Liver (tissue), 8 donors: ENCODE measurements at regions not wholly inside any gene's neighbourhood (a gene's known extent, or its start where the extent isn't known, plus 50 kb on each side); places are given as distances from the start of the nearest gene placed in this dataset.

Source experiments
- DNase-seq: peaks from one replicate; pipeline ENCODE4 v3.0.0-alpha.2; 2017; ENCODE audit warnings: low spot score
- H3K27ac ChIP-seq, 2 donors: one replicate each; pipeline ENCODE4 v1.7.0; 2013; ENCODE audit warnings: inconsistent platforms in 2 of 2, low read length in 2 of 2, control low read depth in 1 of 2, low read depth in 1 of 2, mild to moderate bottlenecking in 1 of 2
- H3K27me3 ChIP-seq, 4 donors: one replicate each; pipeline versions ENCODE4 v1.6.1 to v1.7.0; 2013; ENCODE audit warnings: low read length in 3 of 4, inconsistent platforms in 1 of 4, mild to moderate bottlenecking in 1 of 4, moderate library complexity in 1 of 4; ENCODE audit not compliant: control insufficient read depth in 4 of 4, insufficient read depth in 4 of 4
- H3K36me3 ChIP-seq, 4 donors: one replicate each; pipeline versions ENCODE4 v1.6.1 to v1.7.0; 2013; ENCODE audit warnings: low read length in 3 of 4, mild to moderate bottlenecking in 3 of 4, low read depth in 1 of 4, moderate library complexity in 1 of 4; ENCODE audit not compliant: control insufficient read depth in 4 of 4, insufficient read depth in 3 of 4
- H3K4me1 ChIP-seq, 4 donors: one replicate each; pipeline versions ENCODE4 v1.6.1 to v1.7.0; 2013; ENCODE audit warnings: low read length in 3 of 4, mild to moderate bottlenecking in 3 of 4, moderate library complexity in 1 of 4; ENCODE audit not compliant: control insufficient read depth in 4 of 4, insufficient read depth in 4 of 4
- H3K4me3 ChIP-seq, 3 donors: one replicate each; pipeline versions ENCODE4 v1.6.1 to v1.7.0; 2013; ENCODE audit warnings: low read length in 3 of 3, control low read depth in 1 of 3, low read depth in 1 of 3, mild to moderate bottlenecking in 1 of 3
- H3K9ac ChIP-seq, 2 donors: one replicate each; pipeline ENCODE4 v1.7.0; 2013; ENCODE audit warnings: low read length in 2 of 2, mild to moderate bottlenecking in 2 of 2, moderate library complexity in 2 of 2, control low read depth in 1 of 2, low read depth in 1 of 2
- H3K9me3 ChIP-seq, 4 donors: one replicate each; pipeline versions ENCODE4 v1.6.1 to v1.7.0; 2013; ENCODE audit warnings: low read length in 3 of 4; ENCODE audit not compliant: control insufficient read depth in 4 of 4
- ATF3 ChIP-seq: IDR thresholded peaks from 2 replicates; pipeline ENCODE4 v1.6.1; 2016; ENCODE audit warnings: antibody characterized with exemption
- CTCF ChIP-seq: fragments of 150-350 bp; IDR thresholded peaks from 2 replicates; pipeline ENCODE4 v1.5.1; 2017; ENCODE audit warnings: improper control_type of control experiment, low read depth, low read length; ENCODE audit not compliant: missing input control
- EGR1 ChIP-seq, 2 donors: IDR thresholded peaks; 2 replicates each; pipeline ENCODE4 v1.6.1; 2016 to 2018; ENCODE audit warnings: antibody characterized with exemption in 2 of 2, low read depth in 2 of 2
- FOXA2 ChIP-seq: IDR thresholded peaks from 2 replicates; pipeline ENCODE4 v1.6.1; 2016; ENCODE audit warnings: antibody characterized with exemption
- GABPA ChIP-seq, 2 donors: IDR thresholded peaks in 1 of 2; conservative IDR thresholded peaks in 1 of 2; 2 replicates each; pipeline ENCODE4 v1.6.1; 2016; ENCODE audit warnings: antibody characterized with exemption in 2 of 2, mild to moderate bottlenecking in 1 of 2, moderate library complexity in 1 of 2
- HNF4G ChIP-seq: IDR thresholded peaks from 2 replicates; pipeline ENCODE4 v1.6.1; 2016; ENCODE audit warnings: antibody characterized with exemption
- JUND ChIP-seq, 2 donors: IDR thresholded peaks; 2 replicates each; pipeline ENCODE4 v1.6.1; 2016; ENCODE audit warnings: antibody characterized with exemption in 2 of 2
- MAX ChIP-seq: IDR thresholded peaks from 2 replicates; pipeline ENCODE4 v1.6.1; 2016; ENCODE audit warnings: antibody characterized with exemption
- NR2F2 ChIP-seq: IDR thresholded peaks from 2 replicates; pipeline ENCODE4 v1.6.1; 2016; ENCODE audit warnings: antibody characterized with exemption
- RAD21 ChIP-seq, 2 donors: IDR thresholded peaks; 2 replicates each; pipeline ENCODE4 v1.6.1; 2016; ENCODE audit warnings: antibody characterized with exemption in 2 of 2, mild to moderate bottlenecking in 2 of 2
- RXRA ChIP-seq, 2 donors: IDR thresholded peaks; 2 replicates each; pipeline ENCODE4 v1.6.1; 2017 to 2018; ENCODE audit warnings: antibody characterized with exemption in 2 of 2, mild to moderate bottlenecking in 1 of 2
- SP1 ChIP-seq: IDR thresholded peaks from 2 replicates; pipeline ENCODE4 v1.6.1; 2018; ENCODE audit warnings: antibody characterized with exemption, mild to moderate bottlenecking
- TAF1 ChIP-seq: conservative IDR thresholded peaks from 2 replicates; pipeline ENCODE4 v1.6.1; 2016; ENCODE audit warnings: antibody characterized with exemption, mild to moderate bottlenecking
- YY1 ChIP-seq: IDR thresholded peaks from 2 replicates; pipeline ENCODE4 v1.6.1; 2016; ENCODE audit warnings: antibody characterized with exemption, mild to moderate bottlenecking
- ZBTB33 ChIP-seq: IDR thresholded peaks from 2 replicates; pipeline ENCODE4 v1.6.1; 2016; ENCODE audit warnings: antibody characterized with exemption
- WGBS: extraction: QIAGEN DNeasy Blood & Tissue Kit; methylation state at CpG from one replicate; pipeline ENCODE4 v1.1.7; 2013; 5-methylcytosine and 5-hydroxymethylcytosine counted together
- donor health status: healthy.
- donor health status: healthy.
- donor health status: healthy.
- donor health status: healthy.
- donor health status: healthy.

GRCh38 chr12:127425474-127425873, 841.5 kb upstream of the TMEM132C start (continued):
- no peak for TF ChIP-seq ZBTB33
- TF ChIP-seq ATF3, result no peak
- TF ChIP-seq RAD21 (IDR thresholded peaks at IDR 0.05), result no peak

- Histone ChIP-seq H3K4me3 (no peak overlapping the region), H3K9me3 (no peaks in the 10 kb centered on the region), H3K9ac (no peak overlapping the region), H3K27me3 (peaks cover 0 to 4% (median 0%) of the 10 kb centered on the region in 4 donors), H3K27ac (no peak overlapping the region), H3K36me3 (no peaks in the 10 kb centered on the region), H3K4me1 (no peaks in the 10 kb centered on the region)
- TF ChIP-seq SP1, result no peak
- no peak for TF ChIP-seq EGR1 (IDR thresholded peaks at IDR 0.05; ENCODE audit: low read depth in 2 of 2)
- no peak for TF ChIP-seq TAF1
- no peak for TF ChIP-seq ATF3
- TF ChIP-seq NR2F2, result no peak
- no peak for DNase-seq
- WGBS, result 67% methylated on average over 6 of the region's 6 CpGs
Measured at GRCh38 chr12:127428420-127428819, 838.5 kb upstream of the TMEM132C start.

GRCh38 chr12:127429551-127430285, 837.3 kb upstream of the TMEM132C start:
- Histone ChIP-seq H3K4me3 (no peak overlapping the region), H3K27ac (no peak overlapping the region), H3K9ac (no peak overlapping the region), H3K9me3 (no peaks in the 10 kb centered on the region), H3K27me3 (peaks cover 0 to 4% (median 0%) of the 10 kb centered on the region in 4 donors), H3K4me1 (no peaks in the 10 kb centered on the region), H3K36me3 (no peaks in the 10 kb centered on the region)
- WGBS, result 56% methylated on average over 9 of the region's 9 CpGs
- TF ChIP-seq CTCF (no peak), GABPA (IDR thresholded peaks at IDR 0.05 in 1 of 2, conservative IDR thresholded peaks at IDR 0.05 in 1 of 2) (no peak), MAX (no peak), RAD21 (IDR thresholded peaks at IDR 0.05) (no peak), RXRA (IDR thresholded peaks at IDR 0.05) (no peak), FOXA2 (no peak), ATF3 (no peak), YY1 (no peak), SP1 (no peak), NR2F2 (no peak), EGR1 (IDR thresholded peaks at IDR 0.05; ENCODE audit: low read depth in 2 of 2) (no peak), JUND (IDR thresholded peaks at IDR 0.05) (no peak), HNF4G (no peak)
- DNase-seq, result no peak
